HG03060 (cell line): ENCODE measurements at regions not wholly inside any gene's neighbourhood (a gene's known extent, or its start where the extent isn't known, plus 50 kb on each side); places are given as distances from the start of the nearest gene placed in this dataset.

Experiments
- ATAC-seq: cut with Tn5 transposase; IDR thresholded peaks from one replicate; pipeline ENCODE4 v1.9.1; 2021; ENCODE audit warnings: low read depth, moderate number of reproducible peaks; ENCODE audit not compliant: unreplicated experiment

DNA sequence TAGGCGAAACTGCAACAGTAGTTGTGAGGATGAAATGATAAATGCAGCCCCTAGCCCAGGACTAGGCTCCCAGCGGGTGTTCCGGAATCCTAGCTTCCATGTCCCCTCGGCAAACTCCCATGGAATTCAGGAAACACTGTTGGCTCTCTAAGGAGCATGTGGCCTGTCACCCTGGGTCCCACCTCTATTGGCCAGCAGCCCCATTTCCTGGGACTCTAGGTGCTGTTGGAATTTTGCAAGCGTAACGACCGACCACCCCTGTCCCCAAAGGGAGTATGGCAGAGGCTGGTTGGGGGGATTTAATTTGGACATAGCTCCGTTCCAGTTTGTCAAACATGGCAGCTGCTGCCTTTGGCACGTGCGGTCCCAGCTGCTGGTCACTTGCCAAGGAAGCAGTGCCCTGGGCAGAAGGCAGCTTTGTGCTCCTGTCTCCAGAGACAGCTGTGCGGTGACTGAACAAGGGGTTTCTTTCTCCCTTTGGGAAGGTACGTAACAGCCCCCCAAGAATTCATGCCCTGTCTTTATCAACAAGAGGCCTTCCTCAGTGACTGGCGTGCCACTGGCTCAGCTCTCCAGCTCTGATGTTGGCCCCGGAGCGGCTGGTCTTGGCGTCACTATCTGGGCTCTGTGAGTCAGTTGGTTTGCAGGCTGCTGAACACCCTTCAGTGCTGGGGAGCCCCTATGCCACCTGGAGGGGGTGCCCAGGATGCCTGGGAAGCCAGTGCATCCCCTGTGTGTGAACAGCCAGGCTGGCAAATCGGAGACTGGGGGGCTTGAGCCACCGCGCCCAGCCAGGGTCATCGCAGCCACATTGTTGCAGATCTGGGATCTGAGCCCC, 235.2 kb upstream of the TNRC6C start:
- no peak for ATAC-seq

- ATAC-seq, result no peak
Observed at GRCh38 chr17:77723909-77724875, 234.3 kb upstream of the TNRC6C start.

DNA sequence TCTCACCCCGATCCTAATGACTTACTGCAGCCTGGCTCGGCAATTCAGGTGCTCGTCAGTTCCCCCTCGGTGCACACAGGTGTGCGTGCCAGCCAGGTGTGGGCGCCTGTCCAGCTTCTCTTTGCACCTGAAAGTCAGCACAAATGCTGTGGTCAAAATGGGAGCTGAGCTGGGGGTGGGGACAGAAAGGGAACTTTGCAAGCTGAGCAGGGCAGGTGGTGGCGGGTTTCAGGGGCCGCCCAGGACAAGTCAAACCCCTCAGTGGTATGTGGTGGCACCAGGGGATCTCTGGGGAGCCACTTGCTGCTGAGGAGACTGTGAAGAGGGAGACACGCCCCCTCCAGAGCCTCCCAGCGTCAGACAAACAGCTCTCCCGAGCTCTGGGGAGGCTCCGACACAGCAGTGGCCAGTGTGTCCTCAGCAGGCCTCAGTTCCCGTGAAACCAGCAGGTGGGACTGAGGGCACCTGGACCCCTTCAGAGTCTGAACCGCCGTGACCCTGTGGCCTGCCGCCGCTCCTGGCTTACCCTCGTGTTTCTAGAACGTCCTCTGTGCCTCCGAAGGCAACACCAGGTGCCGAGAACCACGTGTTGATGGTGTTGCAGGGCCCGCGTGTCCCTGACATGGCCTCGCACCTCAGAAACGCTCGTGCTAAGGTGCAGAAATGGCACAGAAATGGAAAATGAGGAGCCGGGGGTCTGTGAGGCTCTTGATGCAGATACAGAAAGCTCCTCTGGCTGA, 233.5 kb upstream of the TNRC6C start:
- no peak for ATAC-seq

- ATAC-seq, result no peak
Observed at GRCh38 chr17:77725846-77726245, 232.7 kb upstream of the TNRC6C start.

- no peak for ATAC-seq
Observed at GRCh38 chr17:77726549-77727006, 231.9 kb upstream of the TNRC6C start.

GRCh38 chr17:77727037-77727615, 231.4 kb upstream of the TNRC6C start:
- no peak for ATAC-seq

DNA sequence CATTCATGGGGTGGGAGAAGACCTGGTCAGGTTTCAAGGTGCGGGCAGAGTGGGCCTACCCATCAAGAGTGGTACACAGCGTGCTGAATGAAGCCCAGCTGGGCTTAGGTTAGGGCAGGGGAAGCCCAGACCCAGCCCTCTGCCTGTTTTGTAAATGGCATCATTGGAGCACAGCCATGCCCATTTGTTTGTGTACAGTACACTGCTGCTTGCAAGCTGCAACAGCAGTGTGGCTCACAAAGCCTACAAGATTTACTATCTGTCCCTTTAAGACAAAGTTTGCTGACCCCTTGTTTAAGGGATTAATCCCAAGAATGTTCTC, 230.1 kb upstream of the TNRC6C start:
- ATAC-seq, result no peak

- no peak for ATAC-seq
Observed at GRCh38 chr17:77728871-77729270, 229.6 kb upstream of the TNRC6C start.

DNA sequence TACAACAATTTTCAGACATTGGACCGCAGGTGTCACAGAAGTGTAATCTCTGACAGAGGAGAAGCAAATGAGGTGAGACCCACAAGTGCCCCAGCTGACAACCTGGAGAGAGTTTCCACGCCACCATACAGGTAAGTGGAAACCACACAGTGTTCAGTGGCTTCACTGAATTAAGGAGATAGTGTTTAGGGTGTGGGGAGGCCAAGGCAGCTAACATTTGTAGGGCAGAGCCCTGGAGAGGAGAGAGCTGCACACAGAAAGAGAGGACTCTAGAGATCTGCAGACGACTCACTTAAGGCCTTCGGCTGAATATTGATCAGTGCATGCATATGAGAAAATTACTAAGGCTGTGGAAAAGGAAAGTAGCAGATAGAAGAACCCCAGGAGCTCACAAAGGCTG, 228.9 kb upstream of the TNRC6C start:
- no peak for ATAC-seq

DNA sequence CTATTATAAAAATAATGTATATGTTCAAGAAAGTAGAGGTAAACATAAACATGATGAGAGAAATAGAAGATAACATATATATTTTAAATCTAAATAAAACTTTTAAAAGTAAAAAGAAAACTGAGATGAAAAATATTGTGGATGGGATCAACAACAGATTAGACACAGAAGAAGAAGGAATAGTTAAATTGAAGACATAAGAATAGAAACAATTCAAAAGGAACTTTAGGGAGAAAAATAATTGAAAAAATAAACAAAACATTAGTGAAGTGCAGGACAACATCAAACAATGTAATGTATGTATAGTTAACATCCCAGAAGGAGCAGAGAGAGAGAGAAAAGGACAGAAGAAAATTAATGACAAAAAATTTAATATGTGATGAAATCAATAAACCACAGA, 228.1 kb upstream of the TNRC6C start:
- ATAC-seq, result no peak

- ATAC-seq, result no peak
Observed at GRCh38 chr17:77733576-77734296, 224.8 kb upstream of the TNRC6C start.

- ATAC-seq, result no peak
Observed at GRCh38 chr17:77734371-77735080, 224.0 kb upstream of the TNRC6C start.

- no peak for ATAC-seq
Observed at GRCh38 chr17:77735081-77735565, 223.4 kb upstream of the TNRC6C start.

- no peak for ATAC-seq
Observed at GRCh38 chr17:77735566-77736198, 222.8 kb upstream of the TNRC6C start.

- ATAC-seq, result no peak
Observed at GRCh38 chr17:77736199-77736585, 222.3 kb upstream of the TNRC6C start.

GRCh38 chr17:77736721-77737120, 221.8 kb upstream of the TNRC6C start:
- ATAC-seq, result no peak

GRCh38 chr17:77737442-77738265, 220.8 kb upstream of the TNRC6C start:
- ATAC-seq, result no peak
